ENCODE measurements at regions not wholly inside any gene's neighbourhood (a gene's known extent, or its start where the extent isn't known, plus 50 kb on each side); places are given as distances from the start of the nearest gene placed in this dataset.

GRCh38 chr2:160630801-160631590, 137.4 kb upstream of the RBMS1 start:
- Histone ChIP-seq H3K4me1 (ENCODE audit: control extremely low read depth in 1 of 4, control insufficient read depth in 4 of 4, insufficient read depth in 4 of 4, low read length in 3 of 4) (peaks cover 0 to 8% (median 0%) of the 10 kb centered on the region in 4 experiments), H3K36me3 (ENCODE audit: control insufficient read depth in 4 of 4, insufficient read depth in 4 of 4, low read length in 3 of 4) (no peaks in the 10 kb centered on the region), H3K27me3 (replicated peaks in 2 of 5; ENCODE audit: control insufficient read depth in 4 of 5, insufficient read depth in 5 of 5, low read length in 4 of 5) (no peaks in the 10 kb centered on the region), H3K27ac (ENCODE audit: insufficient read depth in 1 of 2, low read depth in 1 of 2, low read length in 2 of 2, poor library complexity in 1 of 2, severe bottlenecking in 2 of 2) (no peak overlapping the region), H3K4me3 (ENCODE audit: control insufficient read depth in 1 of 7, extremely low read depth in 1 of 7, insufficient read depth in 4 of 7, low read depth in 2 of 7, low read length in 6 of 7) (no peak overlapping the region), H3K9me3 (ENCODE audit: control extremely low read depth in 1 of 5, control insufficient read depth in 4 of 5, insufficient read depth in 2 of 5, low read depth in 1 of 5, low read length in 4 of 5) (no peaks in the 10 kb centered on the region)
- POLR2A ChIA-PET, result no interaction called here
- WGBS (ENCODE audit: insufficient coverage), result 95% methylated on average over 5 of the region's 5 CpGs
- no peak for DNase-seq
- CTCF ChIA-PET, result no interaction called here

DNA sequence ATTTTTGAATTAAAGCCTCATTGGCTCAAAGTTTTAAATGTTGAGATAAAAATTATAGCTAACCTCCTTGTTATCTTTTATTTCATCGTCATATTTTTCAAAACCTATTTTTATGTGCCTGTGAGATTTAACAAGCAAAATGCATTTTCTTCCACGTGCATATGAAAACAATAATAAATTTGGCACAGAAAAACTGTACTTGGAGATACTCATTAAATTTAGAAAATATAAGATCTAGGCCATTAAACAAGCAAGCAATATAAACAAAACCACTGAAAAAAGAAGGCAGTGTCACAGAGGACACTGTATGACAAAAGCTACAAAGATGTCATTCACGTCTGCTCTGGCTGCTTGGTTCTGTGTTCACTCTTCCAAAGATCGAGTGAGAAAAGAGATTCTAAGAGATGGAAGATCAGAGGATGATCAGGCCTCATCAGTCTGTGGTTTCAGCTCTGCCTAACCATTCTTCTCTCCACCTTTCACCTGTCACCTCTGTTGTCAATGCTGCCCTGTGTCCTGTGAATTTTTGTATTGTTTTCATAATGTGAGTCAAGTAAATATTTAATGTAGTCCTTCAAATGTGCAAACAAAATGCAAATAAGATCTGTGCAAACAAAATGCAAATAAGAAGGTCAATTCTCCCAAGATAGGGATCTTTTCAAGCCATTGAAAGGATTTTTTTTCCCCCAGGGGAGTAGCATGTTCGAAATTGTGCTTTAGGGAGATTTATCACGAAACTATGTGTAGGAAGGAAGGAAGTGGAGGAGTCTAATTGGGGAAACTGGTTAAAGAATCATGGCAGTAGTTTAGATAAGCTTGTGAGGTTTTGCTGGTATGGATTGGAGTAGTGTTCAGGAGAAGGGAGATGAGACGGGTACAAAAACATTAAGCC, 138.7 kb upstream of the RBMS1 start:
- H3K4me1 ChIP-seq (ENCODE audit: control extremely low read depth in 1 of 4, control insufficient read depth in 4 of 4, insufficient read depth in 4 of 4, low read length in 3 of 4), result peaks cover 0 to 8% (median 0%) of the 10 kb centered on the region in 4 experiments
- no peaks in the 10 kb centered on the region for H3K27me3 ChIP-seq (replicated peaks in 2 of 5; ENCODE audit: control insufficient read depth in 4 of 5, insufficient read depth in 5 of 5, low read length in 4 of 5)
- no peak overlapping the region for H3K4me3 ChIP-seq (ENCODE audit: control insufficient read depth in 1 of 7, extremely low read depth in 1 of 7, insufficient read depth in 4 of 7, low read depth in 2 of 7, low read length in 6 of 7)
- H3K9me3 ChIP-seq (ENCODE audit: control extremely low read depth in 1 of 5, control insufficient read depth in 4 of 5, insufficient read depth in 2 of 5, low read depth in 1 of 5, low read length in 4 of 5), result peaks cover 0 to 1% (median 0%) of the 10 kb centered on the region in 5 experiments
- no peak overlapping the region for H3K27ac ChIP-seq (ENCODE audit: insufficient read depth in 1 of 2, low read depth in 1 of 2, low read length in 2 of 2, poor library complexity in 1 of 2, severe bottlenecking in 2 of 2)
- CTCF ChIA-PET, result no interaction called here
- no peaks in the 10 kb centered on the region for H3K36me3 ChIP-seq (ENCODE audit: control insufficient read depth in 4 of 4, insufficient read depth in 4 of 4, low read length in 3 of 4)
- WGBS (ENCODE audit: insufficient coverage), result 68% methylated on average over 4 of the region's 7 CpGs
- no peak for DNase-seq
- POLR2A ChIA-PET, result no interaction called here

- DNase-seq, result no peak
- no peaks in the 10 kb centered on the region for H3K27me3 ChIP-seq (replicated peaks in 2 of 5; ENCODE audit: control insufficient read depth in 4 of 5, insufficient read depth in 5 of 5, low read length in 4 of 5)
- H3K4me1 ChIP-seq (ENCODE audit: control extremely low read depth in 1 of 4, control insufficient read depth in 4 of 4, insufficient read depth in 4 of 4, low read length in 3 of 4), result peaks cover 0 to 8% (median 0%) of the 10 kb centered on the region in 4 experiments
- no peaks in the 10 kb centered on the region for H3K36me3 ChIP-seq (ENCODE audit: control insufficient read depth in 4 of 4, insufficient read depth in 4 of 4, low read length in 3 of 4)
- H3K27ac ChIP-seq (ENCODE audit: insufficient read depth in 1 of 2, low read depth in 1 of 2, low read length in 2 of 2, poor library complexity in 1 of 2, severe bottlenecking in 2 of 2), result no peak overlapping the region
- H3K9me3 ChIP-seq (ENCODE audit: control extremely low read depth in 1 of 5, control insufficient read depth in 4 of 5, insufficient read depth in 2 of 5, low read depth in 1 of 5, low read length in 4 of 5), result peaks cover 0 to 6% (median 0%) of the 10 kb centered on the region in 5 experiments
- ChIA-PET POLR2A (no interaction called here), CTCF (interaction anchor here (1.1 kb wide), 1 partner anchor 22 kb away, joined by 3 read pairs; no protein-coding TSS in a partner anchor)
- H3K4me3 ChIP-seq (ENCODE audit: control insufficient read depth in 1 of 7, extremely low read depth in 1 of 7, insufficient read depth in 4 of 7, low read depth in 2 of 7, low read length in 6 of 7), result no peak overlapping the region
- 100% methylated on average over 1 of the region's 2 CpGs for WGBS (ENCODE audit: insufficient coverage)
Observed at GRCh38 chr2:160634436-160634835, 140.8 kb upstream of the RBMS1 start.

DNA sequence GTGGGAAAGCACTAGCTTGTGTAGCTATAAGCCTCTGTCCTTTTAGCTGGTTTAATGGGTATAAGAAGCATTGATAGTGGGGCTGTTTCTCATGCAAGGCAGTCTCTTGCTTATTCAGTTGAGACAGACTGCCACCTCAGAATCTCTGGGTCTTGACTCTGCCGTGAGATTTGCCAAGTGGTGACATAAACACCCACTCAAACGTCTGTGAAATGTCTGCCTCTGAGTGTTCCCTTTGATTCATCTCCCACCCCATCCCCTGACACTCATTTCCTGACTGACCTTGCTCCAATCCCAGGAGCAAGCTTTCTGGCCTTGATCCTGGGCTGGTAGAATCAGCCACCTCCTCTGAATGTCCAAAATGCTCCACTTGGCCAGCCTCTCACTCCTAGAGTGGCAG, 141.9 kb upstream of the RBMS1 start:
- 68% methylated on average over 2 of the region's 2 CpGs for WGBS (ENCODE audit: insufficient coverage)

DNA sequence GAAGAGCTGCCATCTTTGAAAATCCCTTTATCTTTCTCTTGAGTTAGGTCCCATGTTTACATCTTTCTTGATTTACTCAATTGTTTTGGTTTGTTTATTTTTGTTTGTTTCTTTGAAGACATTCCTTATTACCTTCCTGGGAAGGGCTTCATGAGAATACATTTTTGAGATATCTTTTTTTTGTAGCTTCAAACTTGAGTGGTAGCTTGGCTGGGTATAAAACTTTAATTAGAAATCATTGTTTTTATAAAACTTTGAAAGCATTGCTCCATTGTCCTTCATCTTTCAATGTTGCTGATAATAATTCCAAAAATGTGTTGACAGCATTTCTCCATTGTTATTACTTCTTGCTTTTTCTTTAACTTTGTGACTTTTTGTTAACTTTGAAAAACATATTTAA, 145.9 kb upstream of the RBMS1 start:
- Histone ChIP-seq H3K4me3 (ENCODE audit: control insufficient read depth in 1 of 7, extremely low read depth in 1 of 7, insufficient read depth in 4 of 7, low read depth in 2 of 7, low read length in 6 of 7) (no peak overlapping the region), H3K36me3 (ENCODE audit: control insufficient read depth in 4 of 4, insufficient read depth in 4 of 4, low read length in 3 of 4) (no peaks in the 10 kb centered on the region), H3K9me3 (ENCODE audit: control extremely low read depth in 1 of 5, control insufficient read depth in 4 of 5, insufficient read depth in 2 of 5, low read depth in 1 of 5, low read length in 4 of 5) (peaks cover 0 to 13% (median 3%) of the 10 kb centered on the region in 5 experiments), H3K27ac (ENCODE audit: insufficient read depth in 1 of 2, low read depth in 1 of 2, low read length in 2 of 2, poor library complexity in 1 of 2, severe bottlenecking in 2 of 2) (no peak overlapping the region), H3K4me1 (ENCODE audit: control extremely low read depth in 1 of 4, control insufficient read depth in 4 of 4, insufficient read depth in 4 of 4, low read length in 3 of 4) (no peaks in the 10 kb centered on the region), H3K27me3 (replicated peaks in 2 of 5; ENCODE audit: control insufficient read depth in 4 of 5, insufficient read depth in 5 of 5, low read length in 4 of 5) (no peaks in the 10 kb centered on the region)
- ChIA-PET CTCF (interaction anchor here (1.1 kb wide), 1 partner anchor 11 kb away, joined by 3 read pairs; no protein-coding TSS in a partner anchor), POLR2A (interaction anchor here (0.6 kb wide), 1 partner anchor 366 kb away, joined by 3 read pairs; no protein-coding TSS in a partner anchor)
- no peak for DNase-seq

More for the DNA sequence above, 141.9 kb upstream of the RBMS1 start:
- ChIA-PET CTCF (interaction anchor here (1.0 to 1.1 kb wide), 2 partner anchors 16 to 23 kb away, joined by 3 read pairs; no protein-coding TSS in a partner anchor), POLR2A (no interaction called here)
- Histone ChIP-seq H3K36me3 (ENCODE audit: control insufficient read depth in 4 of 4, insufficient read depth in 4 of 4, low read length in 3 of 4) (no peaks in the 10 kb centered on the region), H3K4me3 (ENCODE audit: control insufficient read depth in 1 of 7, extremely low read depth in 1 of 7, insufficient read depth in 4 of 7, low read depth in 2 of 7, low read length in 6 of 7) (no peak overlapping the region), H3K27me3 (replicated peaks in 2 of 5; ENCODE audit: control insufficient read depth in 4 of 5, insufficient read depth in 5 of 5, low read length in 4 of 5) (no peaks in the 10 kb centered on the region), H3K27ac (ENCODE audit: insufficient read depth in 1 of 2, low read depth in 1 of 2, low read length in 2 of 2, poor library complexity in 1 of 2, severe bottlenecking in 2 of 2) (no peak overlapping the region), H3K4me1 (ENCODE audit: control extremely low read depth in 1 of 4, control insufficient read depth in 4 of 4, insufficient read depth in 4 of 4, low read length in 3 of 4) (peaks cover 0 to 8% (median 0%) of the 10 kb centered on the region in 4 experiments), H3K9me3 (ENCODE audit: control extremely low read depth in 1 of 5, control insufficient read depth in 4 of 5, insufficient read depth in 2 of 5, low read depth in 1 of 5, low read length in 4 of 5) (peaks cover 0 to 12% (median 3%) of the 10 kb centered on the region in 5 experiments)
- no peak for DNase-seq

DNA sequence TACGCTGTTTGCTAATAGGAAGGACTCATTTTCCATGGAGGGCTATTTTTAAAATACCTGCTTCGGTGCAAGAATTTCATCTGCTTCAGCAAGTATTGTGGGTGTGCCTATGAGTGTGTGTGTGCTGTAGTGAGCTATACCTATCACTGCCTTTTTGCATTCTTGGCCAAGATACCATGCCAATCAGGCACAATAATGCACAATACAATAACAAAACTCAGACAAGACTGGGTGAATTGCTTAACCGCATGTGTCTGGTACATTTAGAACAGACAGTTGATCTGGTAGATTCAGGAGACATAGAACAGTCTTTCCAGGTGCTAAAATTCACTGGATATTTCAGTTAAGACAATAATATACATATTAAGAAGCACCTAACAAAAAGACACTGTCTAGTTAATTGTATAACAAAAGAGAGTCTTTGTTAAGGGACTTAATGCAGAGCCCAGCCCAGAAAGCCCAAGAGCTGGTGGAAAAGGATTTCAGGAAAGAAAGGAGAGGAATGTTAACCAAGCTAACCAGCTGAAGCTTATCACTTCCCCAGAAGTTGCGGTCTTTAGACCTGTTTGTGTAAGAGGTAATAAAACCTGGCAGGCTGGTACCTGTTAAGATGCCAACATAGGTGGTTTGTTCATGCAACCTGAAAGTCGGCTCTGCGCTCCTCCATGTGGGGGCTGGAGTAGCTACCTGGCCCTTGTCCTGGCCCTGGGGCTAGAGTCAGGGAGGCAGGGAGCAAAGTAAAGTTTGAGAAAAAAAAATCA, 153.3 kb upstream of the RBMS1 start:
- H3K4me1 ChIP-seq (ENCODE audit: control extremely low read depth in 1 of 4, control insufficient read depth in 4 of 4, insufficient read depth in 4 of 4, low read length in 3 of 4), result peaks cover 9 to 17% (median 13%) of the 10 kb centered on the region in 4 experiments
- no peaks in the 10 kb centered on the region for H3K27me3 ChIP-seq (replicated peaks in 2 of 5; ENCODE audit: control insufficient read depth in 4 of 5, insufficient read depth in 5 of 5, low read length in 4 of 5)
- H3K9me3 ChIP-seq (ENCODE audit: control extremely low read depth in 1 of 5, control insufficient read depth in 4 of 5, insufficient read depth in 2 of 5, low read depth in 1 of 5, low read length in 4 of 5), result no peaks in the 10 kb centered on the region
- no peak for DNase-seq
- H3K4me3 ChIP-seq (ENCODE audit: control insufficient read depth in 1 of 7, extremely low read depth in 1 of 7, insufficient read depth in 4 of 7, low read depth in 2 of 7, low read length in 6 of 7), result no peak overlapping the region
- 90% methylated on average over 3 of the region's 6 CpGs for WGBS (ENCODE audit: insufficient coverage)
- ChIA-PET POLR2A (no interaction called here), CTCF (interaction anchor here (0.5 kb wide), 1 partner anchor 400 kb away, joined by 3 read pairs; no protein-coding TSS in a partner anchor)
- H3K27ac ChIP-seq (ENCODE audit: insufficient read depth in 1 of 2, low read depth in 1 of 2, low read length in 2 of 2, poor library complexity in 1 of 2, severe bottlenecking in 2 of 2), result no peak overlapping the region
- no peaks in the 10 kb centered on the region for H3K36me3 ChIP-seq (ENCODE audit: control insufficient read depth in 4 of 4, insufficient read depth in 4 of 4, low read length in 3 of 4)

Measured in common myeloid progenitor, CD34-positive (primary cell).